ENCODE measurements at regions not wholly inside any gene's neighbourhood (a gene's known extent, or its start where the extent isn't known, plus 50 kb on each side); places are given as distances from the start of the nearest gene placed in this dataset.

- no peaks in the 10 kb centered on the region for H3K79me2 ChIP-seq (ENCODE audit: insufficient read depth, low read length)
- H3K14ac ChIP-seq (ENCODE audit: insufficient read depth, low read length) = no peak overlapping the region
- H2BK12ac ChIP-seq (ENCODE audit: insufficient read length, low read depth, low read length) = no peak overlapping the region
- no peak overlapping the region for H3K9ac ChIP-seq (ENCODE audit: extremely low read depth, insufficient read length, low read length)
- Mint-ChIP-seq H3K27me3 (ENCODE audit: low read depth) (peaks cover 3% of the 10 kb centered on the region), H3K4me3 (no peak overlapping the region), H3K27ac (no peak overlapping the region), H3K9me3 (no peaks in the 10 kb centered on the region), H3K4me1 (peaks cover 3 to 4% of the 10 kb centered on the region in 2 experiments; a peak in 2 of 4 replicates), H3K36me3 (ENCODE audit: insufficient read depth in 1 of 3, low read depth in 3 of 3) (no peaks in the 10 kb centered on the region; a peak in 1 of 7 replicates)
- H2AK5ac ChIP-seq (ENCODE audit: insufficient read length, low read length) = no peak overlapping the region
- H3K4ac ChIP-seq (ENCODE audit: low read depth, low read length) = no peak overlapping the region
- no peak for DNase-seq
- no peak overlapping the region for H4K91ac ChIP-seq (ENCODE audit: insufficient read length, low read depth, low read length)
- no peaks in the 10 kb centered on the region for H3K27me3 ChIP-seq (ENCODE audit: insufficient read depth, low read length)
- no peak overlapping the region for H2BK120ac ChIP-seq (ENCODE audit: low read depth, low read length, poor library complexity, severe bottlenecking)
- no peaks in the 10 kb centered on the region for H3K23me2 ChIP-seq (ENCODE audit: insufficient read length, low read depth, low read length, poor library complexity, severe bottlenecking)
- no peaks in the 10 kb centered on the region for H4K20me1 ChIP-seq (ENCODE audit: control insufficient read depth, insufficient read depth, insufficient read length)
- no peak overlapping the region for H3K27ac ChIP-seq (ENCODE audit: insufficient read length, low read depth, low read length)
- no peaks in the 10 kb centered on the region for H3K79me1 ChIP-seq (ENCODE audit: insufficient read depth, low read depth, low read length, poor library complexity, severe bottlenecking)
- H3K18ac ChIP-seq (ENCODE audit: insufficient read length, low read depth, low read length) = no peak overlapping the region
- no peak overlapping the region for H3T11ph ChIP-seq (ENCODE audit: low read length)
- TF ChIP-seq CTCF (conservative IDR thresholded peaks at IDR 0.05) = no peak
- no peak overlapping the region for H4K8ac ChIP-seq (replicated peaks; ENCODE audit: insufficient read length, low read depth, low read length)
- H2AFZ ChIP-seq (ENCODE audit: low read length) = no peak overlapping the region
- H3K4me1 ChIP-seq (ENCODE audit: insufficient read depth, low read length) = no peaks in the 10 kb centered on the region
- H4K5ac ChIP-seq (ENCODE audit: insufficient read length, low read depth, low read length) = no peak overlapping the region
- H3K56ac ChIP-seq (ENCODE audit: insufficient read length, low read depth, low read length) = no peak overlapping the region
- no peak overlapping the region for H2BK5ac ChIP-seq (ENCODE audit: insufficient read length, low read length)
- no peak overlapping the region for H2BK15ac ChIP-seq (ENCODE audit: low read depth, low read length)
- H3K9me3 ChIP-seq (ENCODE audit: control insufficient read depth, low read depth, low read length) = no peaks in the 10 kb centered on the region
- WGBS (ENCODE audit: extremely low coverage, insufficient read length, low lambda C conversion rate) = no CpG with 5 or more reads among the region's 3 CpGs
- H3K23ac ChIP-seq (ENCODE audit: insufficient read length, low read depth, low read length) = no peak overlapping the region
- no peak overlapping the region for H2BK20ac ChIP-seq (ENCODE audit: low read depth, low read length, poor library complexity, severe bottlenecking)
- no peak overlapping the region for H3K4me2 ChIP-seq (ENCODE audit: insufficient read depth, insufficient read length, low read length)
Measured at GRCh38 chr2:8405334-8405733, 276.5 kb upstream of the ID2 start.

Measured in H9 (cell line).